Spleen (tissue), 7 donors: ENCODE measurements at regions not wholly inside any gene's neighbourhood (a gene's known extent, or its start where the extent isn't known, plus 50 kb on each side); places are given as distances from the start of the nearest gene placed in this dataset.

Experiments
- CTCF ChIP-seq, 11 experiments: fragments of 200-600 bp in 7 of 11; fragments of 450-650 bp in 4 of 11; sonication (generic) in 4 of 11; IDR thresholded peaks in 8 of 11; conservative IDR thresholded peaks in 3 of 11; 1 replicate in 7 of 11; 2 replicates in 4 of 11; pipeline versions ENCODE4 v1.4.0 to v1.8.0; 2016 to 2021; ENCODE audit warnings: antibody characterized with exemption in 11 of 11, inconsistent platforms in 4 of 11, mild to moderate bottlenecking in 1 of 11
- POLR2AphosphoS5 ChIP-seq, 3 donors: sonication (generic); formaldehyde crosslinking; IDR thresholded peaks; one replicate each; pipeline ENCODE4 v1.5.1; 2017; ENCODE audit warnings: antibody characterized with exemption in 3 of 3
- donor health status: DM: no; HTN: no; CAD: no; lungs with moderate emphysema.
- donor health status: DM: no; HTN: no; CAD: no.
- donor health status: DM: no; HTN: no; CAD: no.

- TF ChIP-seq CTCF (IDR thresholded peaks at IDR 0.05 in 8 of 11, conservative IDR thresholded peaks at IDR 0.05 in 3 of 11) (no peak), POLR2AphosphoS5 (IDR thresholded peaks at IDR 0.05) (no peak)
Observed at GRCh38 chr12:113641426-113642030, 169.9 kb upstream of the LHX5 start.
